Astrocyte (in vitro differentiated cells and primary cell): ENCODE measurements at regions not wholly inside any gene's neighbourhood (a gene's known extent, or its start where the extent isn't known, plus 50 kb on each side); places are given as distances from the start of the nearest gene placed in this dataset.

Source experiments
- EZH2 ChIP-seq: IDR thresholded peaks from 2 replicates; pipeline ENCODE4 v1.6.1; 2012; ENCODE audit warnings: mild to moderate bottlenecking, low read length, inconsistent platforms; ENCODE audit not compliant: insufficient read depth
- TF ChIP-seq, protein P1 (sequence below): IDR thresholded peaks from 2 replicates; pipeline ENCODE4 v1.5.1; 2011; ENCODE audit warnings: low read depth, mild to moderate bottlenecking, inconsistent platforms, low read length, moderate library complexity; ENCODE audit not compliant: insufficient read depth

DNA sequence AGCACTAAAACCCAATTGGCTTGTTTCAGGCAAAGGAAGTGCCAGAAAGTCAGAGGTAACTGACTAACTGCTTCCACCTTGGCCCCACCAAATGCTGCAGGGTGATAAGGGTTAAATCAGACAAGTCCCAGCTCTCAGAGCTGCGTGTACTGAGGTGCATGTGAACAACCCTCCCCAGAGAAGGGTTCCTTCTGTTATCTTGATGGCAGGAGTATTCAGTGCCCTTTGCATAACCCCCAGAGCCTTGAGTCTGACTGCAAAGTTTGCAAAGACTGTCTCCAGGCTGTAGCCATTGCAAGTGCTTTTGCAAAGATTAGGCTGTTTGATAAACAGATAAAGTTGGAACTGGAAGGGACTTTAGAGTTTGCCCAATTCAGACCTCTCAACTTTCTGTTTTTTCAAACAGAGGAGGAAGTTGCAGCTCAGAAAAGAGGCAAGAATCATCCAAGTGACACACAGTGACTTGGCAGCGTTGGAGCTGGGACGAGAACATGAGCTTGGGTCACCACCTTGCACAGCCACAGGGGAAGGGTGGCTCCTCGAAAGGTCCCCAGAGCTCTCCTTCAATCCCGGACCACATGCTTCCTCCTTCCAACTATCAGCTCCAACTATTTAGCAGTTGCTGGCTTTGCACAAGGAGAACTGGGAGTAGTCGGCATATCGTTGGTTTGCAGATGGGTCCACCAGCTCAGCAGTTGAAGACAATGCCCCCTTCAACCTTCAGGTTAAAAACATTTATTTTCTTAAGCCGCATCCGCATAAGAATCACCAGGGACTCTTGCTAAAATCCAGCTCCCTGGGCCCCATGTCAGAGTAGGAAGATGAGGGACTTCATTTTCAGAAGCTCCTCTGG, 224.8 kb upstream of the HES1 start:
- TF ChIP-seq, protein P1, sequence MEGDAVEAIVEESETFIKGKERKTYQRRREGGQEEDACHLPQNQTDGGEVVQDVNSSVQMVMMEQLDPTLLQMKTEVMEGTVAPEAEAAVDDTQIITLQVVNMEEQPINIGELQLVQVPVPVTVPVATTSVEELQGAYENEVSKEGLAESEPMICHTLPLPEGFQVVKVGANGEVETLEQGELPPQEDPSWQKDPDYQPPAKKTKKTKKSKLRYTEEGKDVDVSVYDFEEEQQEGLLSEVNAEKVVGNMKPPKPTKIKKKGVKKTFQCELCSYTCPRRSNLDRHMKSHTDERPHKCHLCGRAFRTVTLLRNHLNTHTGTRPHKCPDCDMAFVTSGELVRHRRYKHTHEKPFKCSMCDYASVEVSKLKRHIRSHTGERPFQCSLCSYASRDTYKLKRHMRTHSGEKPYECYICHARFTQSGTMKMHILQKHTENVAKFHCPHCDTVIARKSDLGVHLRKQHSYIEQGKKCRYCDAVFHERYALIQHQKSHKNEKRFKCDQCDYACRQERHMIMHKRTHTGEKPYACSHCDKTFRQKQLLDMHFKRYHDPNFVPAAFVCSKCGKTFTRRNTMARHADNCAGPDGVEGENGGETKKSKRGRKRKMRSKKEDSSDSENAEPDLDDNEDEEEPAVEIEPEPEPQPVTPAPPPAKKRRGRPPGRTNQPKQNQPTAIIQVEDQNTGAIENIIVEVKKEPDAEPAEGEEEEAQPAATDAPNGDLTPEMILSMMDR, result no peak
- no peak for TF ChIP-seq EZH2
